ENCODE measurements at regions not wholly inside any gene's neighbourhood (a gene's known extent, or its start where the extent isn't known, plus 50 kb on each side); places are given as distances from the start of the nearest gene placed in this dataset.
A peak's percentile ranks its signal among the peaks of the same experiment; 100 is the strongest.

DNA sequence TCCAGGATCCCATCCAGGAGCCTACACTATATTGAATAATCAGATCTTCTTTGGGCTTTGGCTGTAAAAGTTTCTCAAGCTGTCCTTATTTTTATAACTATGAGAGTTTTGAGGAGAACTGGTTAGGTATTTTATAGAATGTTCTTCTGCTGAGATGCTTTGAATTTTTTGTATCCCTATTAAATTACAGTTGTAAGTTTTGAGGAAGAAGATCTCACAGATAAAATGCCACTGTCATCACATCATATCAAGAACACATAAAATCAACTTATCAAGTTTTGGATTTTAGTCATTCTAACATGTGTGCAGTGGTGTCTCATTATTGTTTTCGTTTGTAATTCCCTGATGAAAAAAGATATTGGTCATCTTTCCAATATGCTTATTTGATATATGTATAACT lies 260.2 kb upstream of the COL3A1 start:
- TF ChIP-seq POLR2A (IDR thresholded peaks at IDR 0.05): no peak
- TF ChIP-seq, protein P1, sequence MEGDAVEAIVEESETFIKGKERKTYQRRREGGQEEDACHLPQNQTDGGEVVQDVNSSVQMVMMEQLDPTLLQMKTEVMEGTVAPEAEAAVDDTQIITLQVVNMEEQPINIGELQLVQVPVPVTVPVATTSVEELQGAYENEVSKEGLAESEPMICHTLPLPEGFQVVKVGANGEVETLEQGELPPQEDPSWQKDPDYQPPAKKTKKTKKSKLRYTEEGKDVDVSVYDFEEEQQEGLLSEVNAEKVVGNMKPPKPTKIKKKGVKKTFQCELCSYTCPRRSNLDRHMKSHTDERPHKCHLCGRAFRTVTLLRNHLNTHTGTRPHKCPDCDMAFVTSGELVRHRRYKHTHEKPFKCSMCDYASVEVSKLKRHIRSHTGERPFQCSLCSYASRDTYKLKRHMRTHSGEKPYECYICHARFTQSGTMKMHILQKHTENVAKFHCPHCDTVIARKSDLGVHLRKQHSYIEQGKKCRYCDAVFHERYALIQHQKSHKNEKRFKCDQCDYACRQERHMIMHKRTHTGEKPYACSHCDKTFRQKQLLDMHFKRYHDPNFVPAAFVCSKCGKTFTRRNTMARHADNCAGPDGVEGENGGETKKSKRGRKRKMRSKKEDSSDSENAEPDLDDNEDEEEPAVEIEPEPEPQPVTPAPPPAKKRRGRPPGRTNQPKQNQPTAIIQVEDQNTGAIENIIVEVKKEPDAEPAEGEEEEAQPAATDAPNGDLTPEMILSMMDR (IDR thresholded peaks at IDR 0.05): no peak
- intact Hi-C loops (cut with DNase I; ENCODE audit: low total_unique reads): no loop called here
- Histone ChIP-seq H3K4me3 (no peak overlapping the region), H3K36me3 (no peaks in the 10 kb centered on the region), H3K27me3 (no peaks in the 10 kb centered on the region), H3K27ac (no peak overlapping the region), H3K9me3 (no peaks in the 10 kb centered on the region), H3K4me1 (no peaks in the 10 kb centered on the region)
- no peak for DNase-seq

DNA sequence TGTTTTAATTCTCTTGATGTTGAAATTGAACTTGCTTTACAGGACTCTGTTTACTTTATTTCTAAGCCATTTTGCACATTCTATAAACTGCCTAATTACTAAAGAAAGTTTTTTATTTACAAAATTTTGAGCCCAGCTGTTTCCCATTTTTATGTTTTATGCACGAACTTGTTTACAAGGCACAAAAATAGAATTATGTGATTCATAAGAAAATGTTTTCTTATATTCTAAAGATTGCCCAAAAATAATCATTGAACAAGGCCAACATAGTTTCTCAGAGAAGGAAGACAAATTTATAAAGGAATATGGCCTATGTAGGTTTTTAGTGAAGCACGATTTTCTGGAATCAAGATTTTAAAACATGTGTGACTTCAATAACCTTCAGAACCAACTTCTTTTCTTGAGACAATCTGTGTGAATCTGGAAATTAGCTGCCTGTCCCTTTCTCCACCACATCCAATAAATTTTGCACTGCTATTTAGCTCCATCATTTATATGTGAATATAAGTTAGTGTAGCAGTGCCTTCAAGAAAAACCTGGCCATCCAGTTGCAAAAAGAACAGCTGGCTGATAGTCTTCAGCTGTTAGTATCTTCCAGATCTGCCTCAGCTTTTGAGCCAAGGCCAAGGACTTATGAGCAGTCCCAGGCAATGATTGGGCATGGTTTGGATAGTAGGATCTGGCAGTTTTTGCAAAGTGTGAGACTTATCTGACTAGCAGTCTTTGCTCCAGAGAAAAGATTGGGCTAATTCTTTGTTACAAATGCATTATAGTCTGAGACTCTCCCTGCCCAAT lies 253.2 kb upstream of the COL3A1 start:
- Histone ChIP-seq H3K27me3 (no peaks in the 10 kb centered on the region), H3K27ac (peak overlapping the region in 1 of 2 donors; percentile 19), H3K4me3 (no peak overlapping the region), H3K9me3 (no peaks in the 10 kb centered on the region), H3K36me3 (no peaks in the 10 kb centered on the region), H3K4me1 (no peaks in the 10 kb centered on the region)
- no peak for DNase-seq
- intact Hi-C loops (cut with DNase I; ENCODE audit: low total_unique reads): no loop called here
- TF ChIP-seq, protein P1 (IDR thresholded peaks at IDR 0.05): no peak
- no peak for TF ChIP-seq POLR2A (IDR thresholded peaks at IDR 0.05)

DNA sequence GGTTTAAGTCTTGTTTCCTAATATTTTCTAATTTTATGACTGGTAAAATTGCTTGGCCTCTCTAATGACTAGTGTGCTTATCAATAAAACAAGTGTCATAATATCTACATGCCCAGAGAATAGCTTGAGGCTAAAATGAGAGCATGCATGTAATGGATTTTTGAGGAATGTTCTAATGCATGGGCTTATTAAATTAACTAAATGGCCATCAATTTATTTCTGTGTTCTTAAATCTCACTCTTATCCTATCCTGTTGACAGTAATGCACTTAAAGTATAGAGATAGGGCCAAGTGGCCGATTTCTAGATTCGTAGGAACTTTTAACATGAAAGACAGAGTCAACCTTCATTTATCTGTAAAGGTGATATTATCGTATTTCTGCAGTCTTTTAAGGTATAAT lies 252.4 kb upstream of the COL3A1 start:
- no peaks in the 10 kb centered on the region for H3K9me3 ChIP-seq
- no peaks in the 10 kb centered on the region for H3K27me3 ChIP-seq
- no peak for TF ChIP-seq POLR2A (IDR thresholded peaks at IDR 0.05)
- TF ChIP-seq, protein P1 (IDR thresholded peaks at IDR 0.05): no peak
- H3K27ac ChIP-seq: peak overlapping the region in 1 of 2 donors; percentile 19
- H3K4me3 ChIP-seq: no peak overlapping the region
- intact Hi-C loops (cut with DNase I; ENCODE audit: low total_unique reads): no loop called here
- no peak for DNase-seq
- no peaks in the 10 kb centered on the region for H3K36me3 ChIP-seq
- H3K4me1 ChIP-seq: no peaks in the 10 kb centered on the region

DNA sequence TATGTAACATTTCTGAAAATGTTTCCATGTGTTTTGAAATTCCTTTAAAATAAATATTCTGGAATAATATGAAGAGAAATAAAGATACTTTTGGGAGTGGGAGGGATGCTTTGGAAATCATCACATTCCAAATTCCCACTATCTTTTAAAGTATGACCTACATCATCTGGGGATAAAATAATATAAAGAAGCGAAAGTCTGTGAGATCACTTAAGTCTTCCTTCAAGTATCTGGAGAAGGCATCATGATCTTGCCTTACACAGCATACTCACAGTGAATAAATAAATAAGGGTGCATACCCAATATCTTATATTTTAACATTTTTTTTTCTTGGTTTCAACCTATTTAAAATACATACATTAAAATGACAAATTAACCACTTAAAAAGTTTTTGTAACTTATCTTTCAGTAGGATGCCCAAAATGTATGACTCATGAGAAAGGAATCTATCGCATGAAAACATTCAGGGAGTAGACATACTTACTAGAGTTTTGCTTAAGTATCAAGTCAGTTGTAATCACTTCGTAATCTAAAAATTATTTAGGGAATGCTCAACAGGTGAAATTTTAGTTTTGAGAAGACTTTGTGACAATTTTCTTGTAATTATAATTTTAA lies 248.3 kb upstream of the COL3A1 start:
- Histone ChIP-seq H3K4me3 (no peak overlapping the region), H3K27me3 (no peaks in the 10 kb centered on the region), H3K36me3 (no peaks in the 10 kb centered on the region), H3K4me1 (no peaks in the 10 kb centered on the region), H3K27ac (no peak overlapping the region), H3K9me3 (no peaks in the 10 kb centered on the region)
- intact Hi-C loops (cut with DNase I; ENCODE audit: low total_unique reads): no loop called here
- no peak for DNase-seq
- TF ChIP-seq, protein P1 (IDR thresholded peaks at IDR 0.05): no peak
- no peak for TF ChIP-seq POLR2A (IDR thresholded peaks at IDR 0.05)

DNA sequence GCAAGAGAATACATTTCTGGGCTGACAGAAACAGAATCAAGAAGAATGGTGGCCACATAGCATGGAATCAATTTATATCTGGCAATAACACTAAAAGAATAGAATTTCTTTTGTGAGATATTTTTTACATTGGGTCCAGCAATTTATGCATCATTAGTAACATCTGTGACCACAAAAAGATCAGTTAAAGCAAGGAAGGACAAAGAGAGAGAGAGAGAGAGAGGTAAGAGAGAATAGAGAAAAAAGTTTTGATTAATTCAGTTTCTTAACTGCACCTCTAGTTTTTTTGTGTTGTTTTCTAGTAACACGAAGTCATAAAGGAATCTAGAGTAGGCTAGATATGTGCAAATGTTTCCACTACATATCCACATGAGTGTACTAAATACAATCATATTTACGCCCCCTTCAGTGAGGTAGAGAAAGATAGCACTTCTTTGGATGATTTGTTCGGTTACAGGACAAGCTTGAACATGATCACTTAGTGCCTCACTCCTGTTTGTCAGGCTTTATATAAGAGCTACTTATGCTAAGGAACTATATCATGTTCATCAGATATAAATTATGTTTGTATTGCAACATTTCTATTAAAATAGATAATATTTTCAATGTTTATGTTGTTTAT lies 247.4 kb upstream of the COL3A1 start:
- Histone ChIP-seq H3K27ac (no peak overlapping the region), H3K4me3 (no peak overlapping the region), H3K9me3 (no peaks in the 10 kb centered on the region), H3K4me1 (no peaks in the 10 kb centered on the region), H3K36me3 (no peaks in the 10 kb centered on the region), H3K27me3 (no peaks in the 10 kb centered on the region)
- DNase-seq: no peak
- intact Hi-C loops (cut with DNase I; ENCODE audit: low total_unique reads): no loop called here
- no peak for TF ChIP-seq POLR2A (IDR thresholded peaks at IDR 0.05)
- TF ChIP-seq, protein P1 (IDR thresholded peaks at IDR 0.05): no peak
